ENCODE measurements at regions not wholly inside any gene's neighbourhood (a gene's known extent, or its start where the extent isn't known, plus 50 kb on each side); places are given as distances from the start of the nearest gene placed in this dataset.

DNA sequence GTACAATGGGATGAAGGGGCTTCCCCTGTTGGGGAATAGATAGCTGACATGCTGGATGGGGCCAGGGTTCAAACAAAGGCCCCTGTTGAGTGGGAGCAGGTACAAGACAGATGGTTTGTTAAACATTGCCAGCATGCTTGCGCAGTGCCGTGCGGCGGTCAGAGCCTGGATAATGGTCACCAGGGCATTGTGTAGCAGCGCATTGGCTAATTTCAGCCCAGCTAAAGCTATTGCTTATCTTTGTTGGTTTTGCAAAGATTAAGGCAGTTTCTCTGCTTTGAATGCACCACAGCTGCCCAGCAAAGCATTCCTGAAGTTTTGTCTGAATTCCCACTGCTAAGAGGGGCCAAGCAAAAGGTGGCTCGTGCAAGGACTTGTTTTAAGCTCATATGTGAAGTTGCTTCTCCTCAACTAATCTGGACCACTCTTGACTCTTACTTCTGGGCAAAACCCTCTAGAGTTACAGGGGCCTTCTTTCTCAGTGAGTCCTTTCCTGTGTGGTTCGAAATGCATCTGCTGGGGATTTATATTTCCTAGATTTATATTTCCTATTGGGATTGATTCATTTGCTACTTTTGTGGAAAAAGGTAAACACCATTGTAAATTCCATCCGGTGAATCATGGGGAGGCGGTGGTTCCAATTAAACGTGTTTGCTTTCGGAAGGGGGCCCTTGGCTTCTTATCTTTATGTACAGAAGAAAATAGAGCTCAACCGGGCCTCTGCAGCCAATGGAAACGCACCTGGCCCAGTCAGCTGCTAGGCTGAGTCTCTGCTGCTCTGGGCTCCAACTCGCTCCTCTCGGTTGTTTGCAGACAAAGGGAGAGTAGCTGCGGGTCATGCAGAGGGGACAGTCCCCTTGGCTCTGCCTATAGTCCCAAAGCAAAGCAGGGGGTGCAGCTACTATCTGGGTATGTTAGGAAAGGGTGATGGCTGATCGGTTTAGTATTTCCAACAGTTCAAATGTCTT, 72.1 kb downstream of the FOXA2 start:
- Histone ChIP-seq H3K27me3 (no peaks in the 10 kb centered on the region), H3K4me3 (no peak overlapping the region), H3K36me3 (replicated peaks in 1 of 2; ENCODE audit: insufficient read depth in 1 of 2, low read depth in 2 of 2) (no peaks in the 10 kb centered on the region), H3K27ac (peak overlapping the region; percentile 75 to 84 (median 80)), H3K9me3 (no peaks in the 10 kb centered on the region), H3K4me1 (peaks cover 28% of the 10 kb centered on the region)
- WGBS, 2 donors = 8 to 12% methylated on average over 17 of the region's 17 CpGs
- peak; percentile 91 for ATAC-seq
- intact Hi-C loops (cut with DNase I) = no loop called here
- TF ChIP-seq, protein P1, sequence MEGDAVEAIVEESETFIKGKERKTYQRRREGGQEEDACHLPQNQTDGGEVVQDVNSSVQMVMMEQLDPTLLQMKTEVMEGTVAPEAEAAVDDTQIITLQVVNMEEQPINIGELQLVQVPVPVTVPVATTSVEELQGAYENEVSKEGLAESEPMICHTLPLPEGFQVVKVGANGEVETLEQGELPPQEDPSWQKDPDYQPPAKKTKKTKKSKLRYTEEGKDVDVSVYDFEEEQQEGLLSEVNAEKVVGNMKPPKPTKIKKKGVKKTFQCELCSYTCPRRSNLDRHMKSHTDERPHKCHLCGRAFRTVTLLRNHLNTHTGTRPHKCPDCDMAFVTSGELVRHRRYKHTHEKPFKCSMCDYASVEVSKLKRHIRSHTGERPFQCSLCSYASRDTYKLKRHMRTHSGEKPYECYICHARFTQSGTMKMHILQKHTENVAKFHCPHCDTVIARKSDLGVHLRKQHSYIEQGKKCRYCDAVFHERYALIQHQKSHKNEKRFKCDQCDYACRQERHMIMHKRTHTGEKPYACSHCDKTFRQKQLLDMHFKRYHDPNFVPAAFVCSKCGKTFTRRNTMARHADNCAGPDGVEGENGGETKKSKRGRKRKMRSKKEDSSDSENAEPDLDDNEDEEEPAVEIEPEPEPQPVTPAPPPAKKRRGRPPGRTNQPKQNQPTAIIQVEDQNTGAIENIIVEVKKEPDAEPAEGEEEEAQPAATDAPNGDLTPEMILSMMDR (IDR thresholded peaks at IDR 0.05) = no peak
- TF ChIP-seq POLR2A (IDR thresholded peaks at IDR 0.05) = peak; percentile 19 to 55 (median 27)
- DNase-seq = peak; percentile 77 to 89 (median 88)

DNA sequence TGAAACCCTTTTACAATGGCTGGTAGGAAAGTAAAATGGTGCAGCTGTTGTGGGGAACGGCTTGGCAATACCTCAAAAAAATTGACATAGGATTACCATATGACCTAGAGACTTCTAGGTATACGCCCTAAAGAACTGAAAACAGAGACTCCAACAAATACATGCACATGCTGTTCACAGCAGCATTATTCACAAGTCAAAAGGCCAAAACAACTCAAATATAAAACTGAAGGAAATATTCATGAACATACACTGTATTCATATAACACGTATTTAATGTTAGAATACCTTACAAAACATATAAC, 74.6 kb downstream of the FOXA2 start:
- no peak overlapping the region for H3K27ac ChIP-seq
- H3K4me3 ChIP-seq = no peak overlapping the region
- H3K9me3 ChIP-seq = no peaks in the 10 kb centered on the region
- no peak for DNase-seq
- H3K36me3 ChIP-seq (replicated peaks in 1 of 2; ENCODE audit: insufficient read depth in 1 of 2, low read depth in 2 of 2) = no peaks in the 10 kb centered on the region
- H3K4me1 ChIP-seq = peaks cover 29% of the 10 kb centered on the region
- 91 to 92% methylated on average over 3 of the region's 3 CpGs for WGBS, 2 donors
- TF ChIP-seq, protein P1 (IDR thresholded peaks at IDR 0.05) = no peak
- no peak for TF ChIP-seq POLR2A (IDR thresholded peaks at IDR 0.05)
- no peaks in the 10 kb centered on the region for H3K27me3 ChIP-seq
- ATAC-seq = no peak
- intact Hi-C loops (cut with DNase I) = no loop called here

DNA sequence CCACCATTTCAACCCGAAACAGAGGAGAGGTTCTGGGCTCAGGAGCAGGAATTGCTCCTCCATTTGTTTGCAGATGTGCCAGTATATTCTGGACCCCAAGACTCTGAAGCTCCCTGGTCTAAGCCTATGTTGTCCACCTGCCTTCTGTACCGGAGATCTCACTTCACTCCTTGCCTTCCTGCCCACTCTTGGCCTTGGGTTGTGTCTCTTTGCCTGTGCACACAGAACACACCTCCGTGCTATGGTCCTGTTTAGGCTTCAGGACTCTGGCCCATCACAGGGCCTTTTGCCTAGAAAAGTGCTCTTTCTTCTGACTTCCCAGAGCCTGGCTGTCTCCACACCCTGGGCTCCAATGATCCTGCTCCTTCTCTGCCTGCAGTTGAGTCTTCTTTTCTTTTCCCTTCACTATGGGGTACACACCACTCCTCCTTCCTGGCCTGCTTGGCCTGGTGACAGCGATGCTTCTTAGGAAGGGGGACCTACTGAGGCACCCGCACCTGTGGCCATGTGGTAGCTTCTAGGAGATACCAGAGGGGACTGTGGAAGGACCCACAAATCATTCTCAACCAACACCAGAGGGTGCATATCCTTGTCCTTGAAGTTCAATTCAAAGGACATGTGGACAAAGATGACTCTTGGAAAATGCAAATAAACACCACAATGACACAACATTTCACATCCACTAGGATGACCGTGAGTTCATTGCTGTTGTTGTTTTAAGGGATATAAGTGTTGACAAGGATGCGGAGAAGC, 75.1 kb downstream of the FOXA2 start:
- no peak overlapping the region for H3K27ac ChIP-seq
- no peak overlapping the region for H3K4me3 ChIP-seq
- H3K9me3 ChIP-seq = no peaks in the 10 kb centered on the region
- ATAC-seq = no peak
- no peaks in the 10 kb centered on the region for H3K27me3 ChIP-seq
- 91 to 92% methylated on average over 7 of the region's 7 CpGs for WGBS, 2 donors
- intact Hi-C loops (cut with DNase I) = no loop called here
- TF ChIP-seq, protein P1 (IDR thresholded peaks at IDR 0.05) = no peak
- no peak for TF ChIP-seq POLR2A (IDR thresholded peaks at IDR 0.05)
- peaks cover 34% of the 10 kb centered on the region for H3K4me1 ChIP-seq
- no peak for DNase-seq
- H3K36me3 ChIP-seq (replicated peaks in 1 of 2; ENCODE audit: insufficient read depth in 1 of 2, low read depth in 2 of 2) = no peaks in the 10 kb centered on the region

DNA sequence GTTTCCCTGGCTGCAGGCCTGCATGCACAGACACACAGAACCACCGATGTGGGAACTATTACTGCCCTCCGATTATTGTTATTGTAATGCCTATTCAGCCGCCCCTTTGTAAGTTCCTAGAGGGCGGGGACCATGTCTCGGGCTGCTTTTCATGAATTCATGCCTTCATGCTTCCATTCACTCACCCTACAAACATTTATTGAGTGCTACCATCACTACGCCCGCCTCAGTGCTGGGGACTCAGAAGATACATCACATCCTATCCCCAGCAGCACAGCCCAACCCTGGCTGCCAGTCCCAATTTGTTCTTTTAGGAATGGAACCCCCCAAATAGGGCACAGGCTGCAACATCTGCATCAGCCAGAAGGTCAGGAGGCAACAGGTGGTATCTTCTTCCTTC, 75.9 kb downstream of the FOXA2 start:
- 79 to 82% methylated on average over 7 of the region's 7 CpGs for WGBS, 2 donors
- TF ChIP-seq, protein P1 (IDR thresholded peaks at IDR 0.05) = no peak
- no peak for TF ChIP-seq POLR2A (IDR thresholded peaks at IDR 0.05)
- H3K4me3 ChIP-seq = no peak overlapping the region
- H3K36me3 ChIP-seq (replicated peaks in 1 of 2; ENCODE audit: insufficient read depth in 1 of 2, low read depth in 2 of 2) = no peaks in the 10 kb centered on the region
- H3K9me3 ChIP-seq = no peaks in the 10 kb centered on the region
- intact Hi-C loops (cut with DNase I) = no loop called here
- H3K27ac ChIP-seq = no peak overlapping the region
- DNase-seq (no peak), ATAC-seq (no peak)
- peaks cover 30% of the 10 kb centered on the region for H3K4me1 ChIP-seq
- H3K27me3 ChIP-seq = no peaks in the 10 kb centered on the region

All from body of pancreas (tissue), 4 donors.